A549 (cell line): ENCODE measurements at regions not wholly inside any gene's neighbourhood (a gene's known extent, or its start where the extent isn't known, plus 50 kb on each side); places are given as distances from the start of the nearest gene placed in this dataset.

Experiments
- ATAC-seq, 2 experiments: fragments of 200-7000 bp in 1 of 2; fragments of >200 bp in 1 of 2; cut with Nextera tagmentation in 1 of 2; cut with Tn5 transposase in 1 of 2; 3 replicates each; pipeline versions ENCODE4 v1.8.0 to v1.9.1; 2018 to 2020; ENCODE audit warnings: mild to moderate bottlenecking in 1 of 2, moderate library complexity in 1 of 2
- CTCF ChIA-PET: fragments of 300-600 bp; sonication (Branson Sonifier 250); formaldehyde crosslinking; extraction: SDS; loops from one replicate; lab custom pipeline; 2021; ENCODE audit warnings: antibody characterized with exemption, inconsistent platforms; lab: Yijun Ruan, JAX
- POLR2A ChIA-PET: fragments of 350-600 bp; formaldehyde crosslinking; extraction: SDS; loops from one replicate; lab custom pipeline; 2021; ENCODE audit warnings: antibody characterized with exemption, inconsistent platforms; lab: Yijun Ruan, JAX
- DNase-seq, 2 experiments: peaks; one replicate each; pipeline versions ENCODE4 v3.0.0 to v3.0.0-alpha.2; 2011 to 2016; ENCODE audit warnings: low read depth in 1 of 2, low spot score in 1 of 2
- FAIRE-seq: peaks from 2 replicates; lab custom pipeline; 2011; peaks lifted over from hg19 to GRCh38; lab: Jason Lieb, UNC
- H3K27ac ChIP-seq, 2 experiments: fragments of >200 bp; sonication (Bioruptor Twin); formaldehyde crosslinking; 3 replicates each; pipeline ENCODE4 v1.5.1; 2016 to 2017
- H3K4me1 ChIP-seq: fragments of >200 bp; sonication (Bioruptor Twin); formaldehyde crosslinking; 3 replicates; pipeline ENCODE4 v1.6.1; 2016
- H3K4me2 ChIP-seq: fragments of >200 bp; sonication (Bioruptor Twin); formaldehyde crosslinking; 3 replicates; pipeline ENCODE4 v1.6.1; 2016
- H3K4me3 ChIP-seq: fragments of >200 bp; sonication (Bioruptor Twin); formaldehyde crosslinking; 3 replicates; pipeline ENCODE4 v1.5.1; 2016
- H3K9me3 ChIP-seq: fragments of >200 bp; sonication (Bioruptor Twin); formaldehyde crosslinking; 3 replicates; pipeline ENCODE4 v1.6.1; 2016
- BCL3 ChIP-seq: fragments of >200 bp; sonication (Bioruptor Twin); formaldehyde crosslinking; IDR thresholded peaks from 3 replicates; pipeline ENCODE4 v1.6.1; 2016
- CHD2 ChIP-seq: fragments of 150-350 bp; IDR thresholded peaks from 2 replicates; pipeline ENCODE4 v1.6.1; 2014; ENCODE audit warnings: low read length; ENCODE audit not compliant: partially characterized antibody
- E2F6 ChIP-seq: IDR thresholded peaks from 2 replicates; pipeline ENCODE4 v1.6.1; 2012; ENCODE audit warnings: low read depth, borderline replicate concordance
- EP300 ChIP-seq, 2 experiments: fragments of >200 bp; sonication (Bioruptor Twin); formaldehyde crosslinking; IDR thresholded peaks; 2 replicates in 1 of 2; 3 replicates in 1 of 2; pipeline ENCODE4 v1.6.1; 2016 to 2017
- ESRRA ChIP-seq: fragments of 150-350 bp; IDR thresholded peaks from 2 replicates; pipeline ENCODE4 v1.6.1; 2014; ENCODE audit warnings: mild to moderate bottlenecking, low read length, borderline replicate concordance
- FOSB ChIP-seq: fragments of 250-450 bp; sonication (Bioruptor Pico); IDR thresholded peaks from 2 replicates; pipeline ENCODE4 v1.5.0; 2020; ENCODE audit warnings: mild to moderate bottlenecking, moderate library complexity
- FOSL2 ChIP-seq, 2 experiments: fragments of 450-650 bp in 1 of 2; fragments of >200 bp in 1 of 2; sonication (Bioruptor Twin) in 1 of 2; formaldehyde crosslinking; IDR thresholded peaks; 2 replicates each; pipeline versions ENCODE4 v1.5.0 to v1.6.1; 2016 to 2020; ENCODE audit warnings: mild to moderate bottlenecking in 1 of 2, moderate library complexity in 1 of 2
- HOXB13 ChIP-seq: fragments of 250-450 bp; sonication (Bioruptor Pico); IDR thresholded peaks from 2 replicates; pipeline ENCODE4 v1.5.0; 2020; ENCODE audit warnings: low read depth, mild to moderate bottlenecking, moderate library complexity
- JUN ChIP-seq, 2 experiments: fragments of >200 bp; sonication (Bioruptor Twin); formaldehyde crosslinking; IDR thresholded peaks; 2 replicates in 1 of 2; 3 replicates in 1 of 2; pipeline ENCODE4 v1.6.1; 2016 to 2017
- JUNB ChIP-seq: fragments of >200 bp; sonication (Bioruptor Twin); formaldehyde crosslinking; IDR thresholded peaks from 2 replicates; pipeline ENCODE4 v1.6.1; 2016
- KDM5A ChIP-seq: fragments of 200-600 bp; sonication (generic); IDR thresholded peaks from 2 replicates; pipeline ENCODE4 v1.6.1; 2016; ENCODE audit warnings: antibody characterized with exemption, mild to moderate bottlenecking
- MAFK ChIP-seq: fragments of 450-650 bp; IDR thresholded peaks from 2 replicates; pipeline ENCODE4 v1.6.1; 2014; ENCODE audit not compliant: partially characterized antibody
- MAX ChIP-seq: IDR thresholded peaks from 2 replicates; pipeline ENCODE4 v1.6.1; 2012
- MYC ChIP-seq: IDR thresholded peaks from 2 replicates; pipeline ENCODE4 v1.6.1; 2012; ENCODE audit warnings: mild to moderate bottlenecking, inconsistent platforms, low read length, improper control_type of control experiment, borderline replicate concordance
- NPAS2 ChIP-seq: fragments of 250-450 bp; sonication (Bioruptor Pico); IDR thresholded peaks from 2 replicates; pipeline ENCODE4 v1.8.0; 2022; ENCODE audit warnings: mild to moderate bottlenecking, moderate library complexity, borderline replicate concordance
- NR3C1 ChIP-seq: fragments of >200 bp; sonication (Bioruptor Twin); formaldehyde crosslinking; IDR thresholded peaks from 3 replicates; pipeline ENCODE4 v1.6.1; 2017
- PBX3 ChIP-seq: IDR thresholded peaks from 2 replicates; pipeline ENCODE4 v1.6.1; 2012
- POLR2A ChIP-seq: IDR thresholded peaks from 2 replicates; pipeline ENCODE4 v1.6.1; 2012; ENCODE audit warnings: mild to moderate bottlenecking, low read length
- RARB ChIP-seq: fragments of 250-450 bp; sonication (Bioruptor Pico); IDR thresholded peaks from 2 replicates; pipeline ENCODE4 v1.8.0; 2021; ENCODE audit warnings: mild to moderate bottlenecking, moderate library complexity
- WGBS: methylation state at CpG from one replicate; pipeline ENCODE4 v1.1.6; 2017; ENCODE audit errors: missing lambda C conversion rate; 5-methylcytosine and 5-hydroxymethylcytosine counted together
- TF ChIP-seq, protein P1 (sequence below): fragments of 450-650 bp; IDR thresholded peaks from 2 replicates; pipeline ENCODE4 v1.6.1; 2014; ENCODE audit warnings: antibody characterized with exemption
- TF ChIP-seq, protein P2 (sequence below): fragments of 200-600 bp; sonication (generic); IDR thresholded peaks from 2 replicates; pipeline ENCODE4 v1.6.1; 2016; ENCODE audit warnings: antibody characterized with exemption, mild to moderate bottlenecking, moderate library complexity

GRCh38 chr6:9507136-9507895 lies 907.6 kb downstream of the TFAP2A start:
- ChIA-PET CTCF (no interaction called here), POLR2A (no interaction called here)
- TF ChIP-seq RARB (CRISPR knock-in tag) (no peak), HOXB13 (CRISPR knock-in tag) (no peak), KDM5A (no peak), ESRRA (no peak), PBX3 (no peak), NR3C1 (no peak), NPAS2 (CRISPR knock-in tag) (no peak), EP300 (IDR thresholded peaks at IDR 0.05) (no peak), FOSB (no peak), FOSL2 (IDR thresholded peaks at IDR 0.05) (no peak), FOSL2 (CRISPR knock-in tag; IDR thresholded peaks at IDR 0.05) (no peak), BCL3 (no peak), POLR2A (no peak), JUN (IDR thresholded peaks at IDR 0.05) (no peak), CHD2 (no peak), MYC (no peak), E2F6 (no peak), MAX (no peak)
- TF ChIP-seq, protein P1, sequence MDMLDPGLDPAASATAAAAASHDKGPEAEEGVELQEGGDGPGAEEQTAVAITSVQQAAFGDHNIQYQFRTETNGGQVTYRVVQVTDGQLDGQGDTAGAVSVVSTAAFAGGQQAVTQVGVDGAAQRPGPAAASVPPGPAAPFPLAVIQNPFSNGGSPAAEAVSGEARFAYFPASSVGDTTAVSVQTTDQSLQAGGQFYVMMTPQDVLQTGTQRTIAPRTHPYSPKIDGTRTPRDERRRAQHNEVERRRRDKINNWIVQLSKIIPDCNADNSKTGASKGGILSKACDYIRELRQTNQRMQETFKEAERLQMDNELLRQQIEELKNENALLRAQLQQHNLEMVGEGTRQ = no peak
- TF ChIP-seq, protein P2, sequence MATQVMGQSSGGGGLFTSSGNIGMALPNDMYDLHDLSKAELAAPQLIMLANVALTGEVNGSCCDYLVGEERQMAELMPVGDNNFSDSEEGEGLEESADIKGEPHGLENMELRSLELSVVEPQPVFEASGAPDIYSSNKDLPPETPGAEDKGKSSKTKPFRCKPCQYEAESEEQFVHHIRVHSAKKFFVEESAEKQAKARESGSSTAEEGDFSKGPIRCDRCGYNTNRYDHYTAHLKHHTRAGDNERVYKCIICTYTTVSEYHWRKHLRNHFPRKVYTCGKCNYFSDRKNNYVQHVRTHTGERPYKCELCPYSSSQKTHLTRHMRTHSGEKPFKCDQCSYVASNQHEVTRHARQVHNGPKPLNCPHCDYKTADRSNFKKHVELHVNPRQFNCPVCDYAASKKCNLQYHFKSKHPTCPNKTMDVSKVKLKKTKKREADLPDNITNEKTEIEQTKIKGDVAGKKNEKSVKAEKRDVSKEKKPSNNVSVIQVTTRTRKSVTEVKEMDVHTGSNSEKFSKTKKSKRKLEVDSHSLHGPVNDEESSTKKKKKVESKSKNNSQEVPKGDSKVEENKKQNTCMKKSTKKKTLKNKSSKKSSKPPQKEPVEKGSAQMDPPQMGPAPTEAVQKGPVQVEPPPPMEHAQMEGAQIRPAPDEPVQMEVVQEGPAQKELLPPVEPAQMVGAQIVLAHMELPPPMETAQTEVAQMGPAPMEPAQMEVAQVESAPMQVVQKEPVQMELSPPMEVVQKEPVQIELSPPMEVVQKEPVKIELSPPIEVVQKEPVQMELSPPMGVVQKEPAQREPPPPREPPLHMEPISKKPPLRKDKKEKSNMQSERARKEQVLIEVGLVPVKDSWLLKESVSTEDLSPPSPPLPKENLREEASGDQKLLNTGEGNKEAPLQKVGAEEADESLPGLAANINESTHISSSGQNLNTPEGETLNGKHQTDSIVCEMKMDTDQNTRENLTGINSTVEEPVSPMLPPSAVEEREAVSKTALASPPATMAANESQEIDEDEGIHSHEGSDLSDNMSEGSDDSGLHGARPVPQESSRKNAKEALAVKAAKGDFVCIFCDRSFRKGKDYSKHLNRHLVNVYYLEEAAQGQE = no peak
- Histone ChIP-seq H3K4me2 (no peak overlapping the region), H3K9me3 (no peaks in the 10 kb centered on the region), H3K4me3 (no peak overlapping the region), H3K4me1 (0 out of 3 replicates have a peak, but pooled peaks cover 3% of the 10 kb centered on the region), H3K27ac (no peak overlapping the region)
- DNase-seq (no peak), ATAC-seq (no peak), FAIRE-seq (no peak)
- 89% methylated on average over 6 of the region's 6 CpGs for WGBS

- no peak for DNase-seq
- TF ChIP-seq RARB (CRISPR knock-in tag) (no peak), MAFK (no peak), CHD2 (no peak), JUNB (no peak)
- CTCF ChIA-PET = interaction anchor here (1.0 kb wide), 1 partner anchor 17 kb away, joined by 3 read pairs; no protein-coding TSS in a partner anchor
- POLR2A ChIA-PET = no interaction called here
- Histone ChIP-seq H3K9me3 (no peaks in the 10 kb centered on the region), H3K4me3 (no peak overlapping the region), H3K4me1 (0 out of 3 replicates have a peak, but pooled peaks cover 3% of the 10 kb centered on the region), H3K4me2 (no peak overlapping the region), H3K27ac (no peak overlapping the region)
- ATAC-seq = no peak
- FAIRE-seq = no peak
- 58% methylated on average over 2 of the region's 2 CpGs for whole genome bisulfite sequencing
Measured at GRCh38 chr6:9504191-9504590, 910.7 kb downstream of the TFAP2A start.
